Glutamatergic neuron (in vitro differentiated cells): ENCODE measurements at regions not wholly inside any gene's neighbourhood (a gene's known extent, or its start where the extent isn't known, plus 50 kb on each side); places are given as distances from the start of the nearest gene placed in this dataset.

Experiments
- DNase-seq: peaks from one replicate; pipeline ENCODE4 v3.0.0; 2022
- H3K27ac Mint-ChIP-seq: one replicate; pipeline ENCODE4 v1.8.0; 2020; ENCODE audit warnings: mild to moderate bottlenecking, mixed read lengths, inconsistent platforms; ENCODE audit not compliant: unreplicated experiment
- H3K27me3 Mint-ChIP-seq: one replicate; pipeline ENCODE4 v1.8.0; 2020; ENCODE audit warnings: mild to moderate bottlenecking, moderate library complexity, mixed read lengths, inconsistent platforms; ENCODE audit not compliant: unreplicated experiment
- H3K36me3 Mint-ChIP-seq: one replicate; pipeline ENCODE4 v1.8.0; 2020; ENCODE audit warnings: mild to moderate bottlenecking, mixed read lengths, inconsistent platforms; ENCODE audit not compliant: unreplicated experiment
- H3K4me1 Mint-ChIP-seq: one replicate; pipeline ENCODE4 v1.8.0; 2020; ENCODE audit warnings: mild to moderate bottlenecking, low read depth, mixed read lengths, inconsistent platforms; ENCODE audit not compliant: unreplicated experiment
- H3K4me3 Mint-ChIP-seq: one replicate; pipeline ENCODE4 v1.8.0; 2020; ENCODE audit warnings: mild to moderate bottlenecking, mixed read lengths, inconsistent platforms; ENCODE audit not compliant: unreplicated experiment
- H3K9me3 Mint-ChIP-seq: one replicate; pipeline ENCODE4 v1.8.0; 2020; ENCODE audit warnings: mild to moderate bottlenecking, moderate library complexity, mixed read lengths, inconsistent platforms; ENCODE audit not compliant: unreplicated experiment
- TF ChIP-seq, protein P1 (sequence below): fragments of 200-600 bp; sonication (generic); IDR thresholded peaks from one replicate; pipeline ENCODE4 v1.5.0; 2021; ENCODE audit not compliant: partially characterized antibody, unreplicated experiment

DNA sequence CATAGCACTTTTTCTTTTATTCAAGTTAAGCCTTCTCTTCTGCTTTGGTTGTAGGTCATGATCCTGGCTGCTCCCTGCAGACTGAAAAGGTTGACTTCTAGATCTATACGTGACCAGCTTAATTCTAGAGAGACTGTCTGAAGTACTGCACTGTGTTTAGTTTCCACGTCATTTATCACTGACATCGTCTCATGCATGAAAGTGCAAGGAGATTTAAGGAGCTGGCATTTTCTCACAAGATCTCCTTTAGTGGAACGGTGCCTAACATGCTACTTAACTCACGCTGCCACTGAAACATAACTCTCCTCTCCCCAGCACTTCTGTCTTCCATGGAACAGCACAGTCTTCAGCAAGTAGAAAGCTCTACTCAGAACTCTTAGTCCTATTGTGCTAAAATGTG is 583.0 kb upstream of the KLHL29 start:
- no peak overlapping the region for H3K27ac Mint-ChIP-seq
- TF ChIP-seq, protein P1, sequence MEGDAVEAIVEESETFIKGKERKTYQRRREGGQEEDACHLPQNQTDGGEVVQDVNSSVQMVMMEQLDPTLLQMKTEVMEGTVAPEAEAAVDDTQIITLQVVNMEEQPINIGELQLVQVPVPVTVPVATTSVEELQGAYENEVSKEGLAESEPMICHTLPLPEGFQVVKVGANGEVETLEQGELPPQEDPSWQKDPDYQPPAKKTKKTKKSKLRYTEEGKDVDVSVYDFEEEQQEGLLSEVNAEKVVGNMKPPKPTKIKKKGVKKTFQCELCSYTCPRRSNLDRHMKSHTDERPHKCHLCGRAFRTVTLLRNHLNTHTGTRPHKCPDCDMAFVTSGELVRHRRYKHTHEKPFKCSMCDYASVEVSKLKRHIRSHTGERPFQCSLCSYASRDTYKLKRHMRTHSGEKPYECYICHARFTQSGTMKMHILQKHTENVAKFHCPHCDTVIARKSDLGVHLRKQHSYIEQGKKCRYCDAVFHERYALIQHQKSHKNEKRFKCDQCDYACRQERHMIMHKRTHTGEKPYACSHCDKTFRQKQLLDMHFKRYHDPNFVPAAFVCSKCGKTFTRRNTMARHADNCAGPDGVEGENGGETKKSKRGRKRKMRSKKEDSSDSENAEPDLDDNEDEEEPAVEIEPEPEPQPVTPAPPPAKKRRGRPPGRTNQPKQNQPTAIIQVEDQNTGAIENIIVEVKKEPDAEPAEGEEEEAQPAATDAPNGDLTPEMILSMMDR: no peak
- peaks cover 19% of the 10 kb centered on the region for H3K4me1 Mint-ChIP-seq
- H3K4me3 Mint-ChIP-seq: no peak overlapping the region
- peaks cover 24% of the 10 kb centered on the region for H3K36me3 Mint-ChIP-seq
- DNase-seq: no peak
- peaks cover 3% of the 10 kb centered on the region for H3K27me3 Mint-ChIP-seq
- H3K9me3 Mint-ChIP-seq: peaks cover 8% of the 10 kb centered on the region

DNA sequence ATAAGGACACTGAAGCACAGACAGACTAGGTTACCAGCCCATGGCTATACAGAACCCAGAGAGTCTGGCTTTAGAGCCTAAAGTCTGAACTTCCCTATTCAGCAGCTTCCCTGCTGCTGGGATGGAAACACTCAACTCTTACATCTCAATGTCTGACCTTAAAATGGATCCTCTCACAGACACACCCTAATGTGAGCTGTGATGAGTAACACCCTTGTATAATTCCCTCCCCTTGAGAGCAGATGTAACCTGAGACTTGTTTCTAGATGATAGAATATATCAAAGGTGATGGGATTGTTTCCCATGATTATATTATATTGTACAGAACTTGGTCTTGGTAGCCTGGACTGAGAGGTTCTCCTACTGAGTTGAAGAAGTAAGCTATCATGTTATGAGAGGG is 577.1 kb upstream of the KLHL29 start:
- Mint-ChIP-seq H3K4me1 (no peaks in the 10 kb centered on the region), H3K27ac (no peak overlapping the region), H3K27me3 (peaks cover 2% of the 10 kb centered on the region), H3K4me3 (no peak overlapping the region), H3K36me3 (peaks cover 26% of the 10 kb centered on the region), H3K9me3 (peaks cover 6% of the 10 kb centered on the region)
- TF ChIP-seq, protein P1: no peak
- no peak for DNase-seq

DNA sequence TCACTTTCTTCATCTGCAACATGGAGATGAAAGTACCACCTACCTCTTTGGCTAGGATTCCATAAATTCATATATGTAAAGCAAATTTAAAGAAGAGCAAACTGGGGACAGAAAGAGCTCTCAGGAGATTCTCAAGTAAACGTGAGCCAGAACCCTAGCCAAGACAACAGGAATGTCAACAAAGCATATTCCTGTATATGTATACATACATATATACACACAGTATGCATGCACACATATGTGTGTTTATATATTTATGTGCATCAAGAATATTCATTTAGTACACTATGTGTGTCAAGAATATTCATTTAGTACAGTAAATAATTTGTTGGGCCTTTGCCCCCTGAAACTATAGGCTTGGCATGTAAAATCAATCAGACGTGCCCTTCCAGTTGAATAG is 574.4 kb upstream of the KLHL29 start:
- Mint-ChIP-seq H3K4me3 (no peak overlapping the region), H3K27me3 (no peaks in the 10 kb centered on the region), H3K9me3 (peaks cover 4% of the 10 kb centered on the region), H3K4me1 (no peaks in the 10 kb centered on the region), H3K27ac (no peak overlapping the region), H3K36me3 (peaks cover 10% of the 10 kb centered on the region)
- no peak for DNase-seq
- TF ChIP-seq, protein P1: no peak

DNA sequence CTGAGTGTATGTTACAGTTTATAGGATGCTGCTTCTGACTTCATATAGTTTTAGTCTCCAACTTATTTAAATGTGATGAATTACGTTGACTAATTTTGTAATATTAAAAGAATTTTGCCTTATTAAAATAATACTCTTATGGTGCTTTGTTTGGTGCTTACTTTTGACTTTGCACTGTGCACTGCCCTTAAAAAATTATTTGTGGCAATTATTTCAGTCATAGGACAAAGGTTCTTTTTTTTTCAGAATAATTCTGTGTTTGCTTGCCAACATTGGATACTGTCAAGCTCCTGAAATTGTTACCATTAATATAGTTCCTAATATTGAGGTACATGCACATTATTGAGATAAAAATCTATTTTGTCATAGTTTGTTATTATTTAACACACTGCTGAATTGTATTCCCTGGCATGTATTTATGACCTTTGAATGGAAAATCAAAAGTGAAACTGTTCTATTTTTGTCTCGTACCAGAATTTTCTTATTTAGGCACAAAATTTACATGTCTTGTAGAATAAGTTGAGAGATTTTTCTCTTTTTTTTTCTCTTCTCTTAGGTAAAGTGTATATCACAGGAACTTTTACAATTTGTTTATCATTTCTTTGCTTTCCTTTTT is 572.8 kb upstream of the KLHL29 start:
- no peaks in the 10 kb centered on the region for H3K36me3 Mint-ChIP-seq
- TF ChIP-seq, protein P1: no peak
- H3K27ac Mint-ChIP-seq: no peak overlapping the region
- DNase-seq: no peak
- no peaks in the 10 kb centered on the region for H3K27me3 Mint-ChIP-seq
- H3K4me3 Mint-ChIP-seq: no peak overlapping the region
- H3K4me1 Mint-ChIP-seq: no peaks in the 10 kb centered on the region
- H3K9me3 Mint-ChIP-seq: peaks cover 1% of the 10 kb centered on the region

DNA sequence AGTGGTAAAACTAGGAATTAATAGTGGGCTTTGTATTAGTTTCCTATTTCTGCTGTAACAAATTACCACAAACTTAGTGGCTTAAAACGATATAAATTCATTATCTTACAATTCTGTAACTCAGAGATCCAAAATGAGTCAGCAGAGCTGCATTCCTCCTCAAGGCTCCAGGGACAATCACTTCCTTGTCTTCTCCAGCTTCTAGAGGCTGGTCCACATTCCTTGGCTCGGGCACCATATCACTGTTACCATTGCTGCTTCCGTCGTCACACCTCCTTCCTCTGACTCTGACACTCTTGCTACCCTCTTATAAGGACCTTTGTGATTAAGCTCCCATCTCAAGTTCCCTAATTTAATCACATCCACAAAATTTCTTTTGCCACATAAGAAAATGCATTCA is 567.8 kb upstream of the KLHL29 start:
- no peaks in the 10 kb centered on the region for H3K9me3 Mint-ChIP-seq
- TF ChIP-seq, protein P1: no peak
- no peak overlapping the region for H3K27ac Mint-ChIP-seq
- no peaks in the 10 kb centered on the region for H3K27me3 Mint-ChIP-seq
- H3K4me3 Mint-ChIP-seq: no peak overlapping the region
- H3K4me1 Mint-ChIP-seq: peaks cover 6% of the 10 kb centered on the region
- no peak for DNase-seq
- H3K36me3 Mint-ChIP-seq: no peaks in the 10 kb centered on the region
